IPS-18a (cell line): ENCODE measurements at regions not wholly inside any gene's neighbourhood (a gene's known extent, or its start where the extent isn't known, plus 50 kb on each side); places are given as distances from the start of the nearest gene placed in this dataset.

Source experiments
- H3K27ac ChIP-seq: one replicate; pipeline ENCODE4 v1.5.1; 2013; ENCODE audit warnings: low read length
- H3K27me3 ChIP-seq: one replicate; pipeline ENCODE4 v1.6.1; 2013; ENCODE audit warnings: mild to moderate bottlenecking, low read length; ENCODE audit not compliant: control insufficient read depth, insufficient read depth
- H3K36me3 ChIP-seq: one replicate; pipeline ENCODE4 v1.6.1; 2013; ENCODE audit warnings: low read depth, low read length; ENCODE audit not compliant: control insufficient read depth
- H3K4me1 ChIP-seq: one replicate; pipeline ENCODE4 v1.6.1; 2013; ENCODE audit warnings: low read depth, low read length; ENCODE audit not compliant: control insufficient read depth
- H3K4me3 ChIP-seq: one replicate; pipeline ENCODE4 v1.5.1; 2013; ENCODE audit warnings: low read length
- H3K9ac ChIP-seq: one replicate; pipeline ENCODE4 v1.6.1; 2013; ENCODE audit warnings: mild to moderate bottlenecking, low read length, moderate library complexity
- H3K9me3 ChIP-seq: one replicate; pipeline ENCODE4 v1.6.1; 2013; ENCODE audit warnings: low read depth, low read length; ENCODE audit not compliant: control insufficient read depth

DNA sequence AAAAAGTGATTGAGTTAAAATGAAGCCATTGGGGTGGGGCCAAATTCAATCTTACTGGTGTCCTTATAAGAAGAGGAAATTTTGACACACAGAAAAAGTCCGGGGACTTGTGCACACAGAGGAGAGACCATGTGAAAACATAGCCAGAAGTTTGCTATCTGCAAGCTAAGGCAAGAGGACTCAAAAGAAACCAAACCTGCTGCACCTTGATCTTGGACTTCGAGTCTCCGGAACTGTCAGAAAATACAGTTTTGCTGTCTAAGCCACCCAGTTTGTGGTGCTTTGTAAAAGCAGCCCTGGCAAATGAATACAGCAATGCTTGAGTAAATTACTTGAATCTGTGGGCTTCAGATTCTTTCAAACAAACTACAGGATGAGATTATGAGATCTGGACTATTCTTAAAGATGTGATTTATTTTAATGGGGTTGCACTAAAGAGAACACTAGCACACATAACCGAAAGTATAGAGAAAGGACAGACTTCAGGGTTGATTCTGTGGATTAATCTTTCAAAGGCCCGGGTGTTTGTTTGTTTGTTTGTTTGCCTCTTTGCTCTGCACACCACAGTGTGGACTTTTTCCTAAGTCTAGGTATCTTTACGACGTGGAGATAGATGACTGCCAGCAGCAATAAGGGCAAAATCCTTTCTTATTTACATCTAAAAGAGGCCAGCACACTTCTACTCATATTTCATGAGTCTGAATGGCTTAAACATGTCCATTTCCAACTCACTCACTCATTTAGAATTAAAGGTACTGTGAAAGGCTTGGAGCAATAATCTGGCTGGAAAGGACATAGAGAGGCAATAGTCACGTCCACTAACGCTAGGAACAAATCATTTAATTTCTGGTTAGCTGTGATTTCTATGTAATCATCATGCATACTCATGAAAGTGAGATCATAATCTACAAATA is 53.9 kb upstream of the SSR3 start:
- no peaks in the 10 kb centered on the region for H3K36me3 ChIP-seq
- H3K4me3 ChIP-seq = no peak overlapping the region
- peaks cover 19% of the 10 kb centered on the region for H3K27me3 ChIP-seq
- peaks cover 7% of the 10 kb centered on the region for H3K4me1 ChIP-seq
- no peaks in the 10 kb centered on the region for H3K9me3 ChIP-seq
- H3K27ac ChIP-seq = no peak overlapping the region
- H3K9ac ChIP-seq = no peak overlapping the region

DNA sequence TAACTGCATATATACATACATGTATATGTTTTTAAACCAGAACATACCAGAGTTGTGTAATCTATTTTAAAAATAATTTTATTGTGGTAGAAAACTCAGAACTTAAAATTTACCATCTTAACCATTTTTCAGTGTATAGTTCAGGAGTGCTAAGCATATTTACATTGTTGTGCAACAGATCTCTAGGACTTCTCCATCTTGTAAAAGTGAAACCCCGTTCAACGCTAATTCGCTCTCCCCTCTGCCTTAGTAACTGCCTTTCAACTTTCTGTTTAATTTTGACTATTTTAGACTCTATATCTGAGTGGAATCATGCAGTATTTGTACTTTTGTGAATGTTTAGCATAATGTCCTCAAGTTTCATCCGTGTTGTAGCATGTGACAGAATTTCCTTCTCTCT is 51.8 kb upstream of the SSR3 start:
- H3K9ac ChIP-seq = no peak overlapping the region
- no peaks in the 10 kb centered on the region for H3K36me3 ChIP-seq
- peaks cover 7% of the 10 kb centered on the region for H3K4me1 ChIP-seq
- H3K27me3 ChIP-seq = peaks cover 19% of the 10 kb centered on the region
- no peak overlapping the region for H3K27ac ChIP-seq
- H3K4me3 ChIP-seq = no peak overlapping the region
- no peaks in the 10 kb centered on the region for H3K9me3 ChIP-seq

DNA sequence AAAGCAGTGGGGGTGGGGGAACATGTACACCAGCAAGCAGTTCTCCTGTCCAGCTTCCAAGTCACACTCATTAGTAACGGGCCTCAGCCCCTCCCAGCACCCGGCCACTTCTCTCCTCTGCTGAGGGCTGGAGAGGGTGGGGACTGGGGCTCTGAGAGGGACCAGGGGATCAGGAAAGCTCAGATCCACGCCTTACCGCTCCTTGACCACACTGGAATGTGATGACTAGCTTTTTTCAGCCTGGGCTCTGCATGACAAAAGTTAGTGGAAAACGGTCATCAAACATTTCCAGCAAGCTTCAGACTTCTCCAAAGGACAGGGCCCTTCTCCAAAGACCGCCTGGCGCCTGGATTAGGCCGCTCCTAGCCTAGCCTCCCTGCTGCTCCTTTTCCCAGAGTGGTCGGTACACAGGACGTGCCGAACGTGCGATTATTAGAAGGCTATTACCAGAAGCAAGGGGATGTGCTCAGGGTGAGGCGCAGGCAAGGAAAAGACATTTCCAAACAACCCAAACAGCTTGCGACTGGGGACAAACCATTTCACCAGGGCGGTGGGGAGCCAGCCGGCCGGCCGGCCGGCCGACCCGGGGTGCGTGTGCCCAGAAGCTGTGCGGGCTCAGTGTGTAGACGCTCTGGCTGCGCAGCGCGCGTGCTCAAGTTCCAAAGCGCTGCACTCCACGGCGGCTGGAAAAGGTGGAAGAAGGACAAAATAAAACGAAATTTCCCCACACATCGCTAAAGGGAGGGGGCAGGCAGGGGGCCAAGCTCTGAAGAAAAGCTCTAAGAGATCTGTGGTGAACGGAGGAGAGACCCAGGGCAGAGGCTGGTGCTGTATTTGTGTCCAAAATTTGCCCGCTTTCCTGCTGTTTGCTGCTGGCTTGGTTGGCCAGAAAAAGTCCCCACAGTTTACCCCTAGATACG is 51.0 kb upstream of the SSR3 start:
- H3K36me3 ChIP-seq = no peaks in the 10 kb centered on the region
- H3K4me1 ChIP-seq = peaks cover 7% of the 10 kb centered on the region
- H3K27ac ChIP-seq = no peak overlapping the region
- peaks cover 19% of the 10 kb centered on the region for H3K27me3 ChIP-seq
- H3K4me3 ChIP-seq = peak overlapping the region; percentile 60
- H3K9me3 ChIP-seq = no peaks in the 10 kb centered on the region
- H3K9ac ChIP-seq = peak overlapping the region; percentile 48

DNA sequence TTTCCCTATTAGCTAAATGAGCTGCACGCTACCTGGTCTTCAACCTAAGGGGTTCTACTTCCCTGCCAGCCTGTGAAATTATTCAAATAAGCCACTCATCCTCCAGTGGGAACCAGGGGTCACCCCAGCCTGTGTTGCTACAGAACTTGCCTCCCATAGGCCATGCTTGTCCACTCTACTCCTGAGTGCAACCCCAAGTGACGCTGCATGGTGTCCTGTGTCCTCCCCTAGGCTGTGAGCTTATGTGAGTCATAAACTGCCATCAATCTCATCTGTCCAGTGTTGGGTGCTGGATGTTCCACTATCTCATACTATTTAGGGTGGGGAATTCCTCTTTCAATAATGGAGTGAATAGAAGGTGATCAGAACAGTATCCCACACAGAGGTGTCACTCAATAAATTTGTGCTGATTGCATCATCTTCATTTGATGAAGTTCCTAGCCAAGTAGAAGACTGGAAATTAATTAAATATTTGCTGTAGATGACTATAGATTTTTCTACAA is 49.8 kb upstream of the SSR3 start:
- Histone ChIP-seq H3K36me3 (no peaks in the 10 kb centered on the region), H3K27ac (no peak overlapping the region), H3K4me3 (no peak overlapping the region), H3K4me1 (peaks cover 7% of the 10 kb centered on the region), H3K27me3 (peaks cover 19% of the 10 kb centered on the region), H3K9ac (no peak overlapping the region), H3K9me3 (no peaks in the 10 kb centered on the region)
